ENCODE measurements at regions not wholly inside any gene's neighbourhood (a gene's known extent, or its start where the extent isn't known, plus 50 kb on each side); places are given as distances from the start of the nearest gene placed in this dataset.

GRCh38 chr11:15568440-15568839 lies 453.7 kb downstream of the INSC start:
- Mint-ChIP-seq H3K27ac (ENCODE audit: unreplicated experiment) (no peak overlapping the region), H3K4me3 (ENCODE audit: unreplicated experiment) (no peak overlapping the region), H3K36me3 (ENCODE audit: unreplicated experiment) (no peaks in the 10 kb centered on the region), H3K4me1 (ENCODE audit: unreplicated experiment) (no peaks in the 10 kb centered on the region), H3K9me3 (ENCODE audit: unreplicated experiment) (no peaks in the 10 kb centered on the region), H3K27me3 (ENCODE audit: unreplicated experiment) (no peaks in the 10 kb centered on the region)
- DNase-seq (ENCODE audit: extremely low spot score, unreplicated experiment): no peak
- no peak for TF ChIP-seq CTCF (IDR thresholded peaks at IDR 0.05)

- no peak overlapping the region for H3K27ac Mint-ChIP-seq (ENCODE audit: unreplicated experiment)
- no peaks in the 10 kb centered on the region for H3K4me1 Mint-ChIP-seq (ENCODE audit: unreplicated experiment)
- H3K36me3 Mint-ChIP-seq (ENCODE audit: unreplicated experiment): no peaks in the 10 kb centered on the region
- H3K27me3 Mint-ChIP-seq (ENCODE audit: unreplicated experiment): no peaks in the 10 kb centered on the region
- no peaks in the 10 kb centered on the region for H3K9me3 Mint-ChIP-seq (ENCODE audit: unreplicated experiment)
- TF ChIP-seq CTCF (IDR thresholded peaks at IDR 0.05): no peak
- no peak overlapping the region for H3K4me3 Mint-ChIP-seq (ENCODE audit: unreplicated experiment)
- DNase-seq (ENCODE audit: extremely low spot score, unreplicated experiment): no peak
Observed at GRCh38 chr11:15569305-15570025, 454.7 kb downstream of the INSC start.

- Mint-ChIP-seq H3K4me3 (ENCODE audit: unreplicated experiment) (no peak overlapping the region), H3K27ac (ENCODE audit: unreplicated experiment) (no peak overlapping the region), H3K9me3 (ENCODE audit: unreplicated experiment) (no peaks in the 10 kb centered on the region), H3K4me1 (ENCODE audit: unreplicated experiment) (no peaks in the 10 kb centered on the region), H3K36me3 (ENCODE audit: unreplicated experiment) (no peaks in the 10 kb centered on the region), H3K27me3 (ENCODE audit: unreplicated experiment) (no peaks in the 10 kb centered on the region)
- DNase-seq (ENCODE audit: extremely low spot score, unreplicated experiment): no peak
- TF ChIP-seq CTCF (IDR thresholded peaks at IDR 0.05): no peak
Observed at GRCh38 chr11:15575409-15575808, 460.7 kb downstream of the INSC start.

GRCh38 chr11:15576769-15577168 lies 462.0 kb downstream of the INSC start:
- Mint-ChIP-seq H3K4me3 (ENCODE audit: unreplicated experiment) (no peak overlapping the region), H3K9me3 (ENCODE audit: unreplicated experiment) (no peaks in the 10 kb centered on the region), H3K4me1 (ENCODE audit: unreplicated experiment) (no peaks in the 10 kb centered on the region), H3K27ac (ENCODE audit: unreplicated experiment) (no peak overlapping the region), H3K36me3 (ENCODE audit: unreplicated experiment) (no peaks in the 10 kb centered on the region), H3K27me3 (ENCODE audit: unreplicated experiment) (no peaks in the 10 kb centered on the region)
- TF ChIP-seq CTCF (IDR thresholded peaks at IDR 0.05): no peak
- DNase-seq (ENCODE audit: extremely low spot score, unreplicated experiment): no peak

- H3K27ac Mint-ChIP-seq (ENCODE audit: unreplicated experiment): no peak overlapping the region
- no peak for DNase-seq (ENCODE audit: extremely low spot score, unreplicated experiment)
- H3K9me3 Mint-ChIP-seq (ENCODE audit: unreplicated experiment): no peaks in the 10 kb centered on the region
- H3K4me3 Mint-ChIP-seq (ENCODE audit: unreplicated experiment): no peak overlapping the region
- no peaks in the 10 kb centered on the region for H3K4me1 Mint-ChIP-seq (ENCODE audit: unreplicated experiment)
- no peaks in the 10 kb centered on the region for H3K36me3 Mint-ChIP-seq (ENCODE audit: unreplicated experiment)
- H3K27me3 Mint-ChIP-seq (ENCODE audit: unreplicated experiment): no peaks in the 10 kb centered on the region
- no peak for TF ChIP-seq CTCF (IDR thresholded peaks at IDR 0.05)
Observed at GRCh38 chr11:15577519-15577918, 462.8 kb downstream of the INSC start.

Data from osteocyte (in vitro differentiated cells).